A673 (cell line): ENCODE measurements at regions not wholly inside any gene's neighbourhood (a gene's known extent, or its start where the extent isn't known, plus 50 kb on each side); places are given as distances from the start of the nearest gene placed in this dataset.

Source experiments
- BruUV-seq: library from RNA; stranded (reverse); fragments of 400-500 nt; replicated peaks from 2 replicates; lab custom pipeline; 2021; lab: Mats Ljungman, UMichigan
- CTCF ChIA-PET: fragments of 300-600 bp; sonication (Branson Sonifier 250); formaldehyde crosslinking; loops from one replicate; lab custom pipeline; 2022; ENCODE audit warnings: antibody characterized with exemption; lab: Charles Lee
- POLR2A ChIA-PET: fragments of 300-600 bp; sonication (Branson Sonifier 250); formaldehyde crosslinking; loops from one replicate; lab custom pipeline; 2022; ENCODE audit warnings: antibody characterized with exemption; ENCODE audit not compliant: low non-redundant PET; lab: Charles Lee
- DNase-seq: peaks from one replicate; pipeline ENCODE4 v3.0.0-alpha.2; 2015; ENCODE audit warnings: low spot score
- H3K27ac ChIP-seq: fragments of 200-600 bp; sonication (generic); 2 replicates; pipeline ENCODE4 v1.5.1; 2016; ENCODE audit warnings: mixed run types, low read depth, mild to moderate bottlenecking, mixed read lengths, antibody characterized with exemption, low read length; ENCODE audit not compliant: poor library complexity, severe bottlenecking
- H3K27me3 ChIP-seq: fragments of 200-600 bp; sonication (generic); replicated peaks from 2 replicates; pipeline ENCODE4 v1.6.1; 2017; ENCODE audit warnings: mixed run types, low read depth, mild to moderate bottlenecking, mixed read lengths, antibody characterized with exemption, low read length; ENCODE audit not compliant: insufficient read depth, poor library complexity
- H3K36me3 ChIP-seq: fragments of 200-600 bp; sonication (generic); 2 replicates; pipeline ENCODE4 v1.6.1; 2016; ENCODE audit warnings: mixed run types, mild to moderate bottlenecking, mixed read lengths, antibody characterized with exemption, low read length; ENCODE audit not compliant: insufficient read depth, poor library complexity, severe bottlenecking
- H3K4me1 ChIP-seq: fragments of 200-600 bp; sonication (generic); 2 replicates; pipeline ENCODE4 v1.6.1; 2017; ENCODE audit warnings: mixed run types, mild to moderate bottlenecking, mixed read lengths, antibody characterized with exemption, low read length; ENCODE audit not compliant: insufficient read depth, poor library complexity, severe bottlenecking
- H3K4me3 ChIP-seq: fragments of 200-600 bp; sonication (generic); 2 replicates; pipeline ENCODE4 v1.5.1; 2016; ENCODE audit warnings: low read depth, mixed run types, mild to moderate bottlenecking, mixed read lengths, low read length; ENCODE audit not compliant: poor library complexity, severe bottlenecking
- H3K9me3 ChIP-seq: fragments of 200-600 bp; sonication (generic); 2 replicates; pipeline ENCODE4 v1.6.1; 2016; ENCODE audit warnings: mixed run types, low read depth, mild to moderate bottlenecking, mixed read lengths, antibody characterized with exemption, low read length; ENCODE audit not compliant: poor library complexity, severe bottlenecking
- CTCF ChIP-seq: fragments of 300-800, 200-600 bp; sonication (generic); conservative IDR thresholded peaks from 2 replicates; pipeline ENCODE4 v1.5.1; 2017; ENCODE audit warnings: low read depth, mild to moderate bottlenecking, antibody characterized with exemption, low read length, moderate library complexity, mixed read lengths
- EZH2 ChIP-seq: fragments of 200-600 bp; sonication (generic); IDR thresholded peaks from 2 replicates; pipeline ENCODE4 v1.6.1; 2017; ENCODE audit warnings: borderline replicate concordance, low read depth, mild to moderate bottlenecking, mixed read lengths, antibody characterized with exemption, low read length; ENCODE audit not compliant: poor library complexity, severe bottlenecking
- intact Hi-C: fragments of 100-400 bp; cut with micrococcal nuclease; formaldehyde crosslinking; loops from one replicate; pipeline ENCODE4 v1.10.0; 2022; ENCODE audit not compliant: unreplicated experiment

GRCh38 chr11:130692220-130692619 lies 224.1 kb downstream of the SNX19 start:
- no peak for DNase-seq
- no peaks in the 10 kb centered on the region for H3K4me1 ChIP-seq
- no TSS peak for BruUV-seq
- no peaks in the 10 kb centered on the region for H3K27me3 ChIP-seq
- intact Hi-C loops = no loop called here
- ChIA-PET CTCF (no interaction called here), POLR2A (no interaction called here)
- TF ChIP-seq EZH2 (no peak), CTCF (no peak)
- H3K9me3 ChIP-seq = no peaks in the 10 kb centered on the region
- no peak overlapping the region for H3K4me3 ChIP-seq
- no peaks in the 10 kb centered on the region for H3K36me3 ChIP-seq
- no peak overlapping the region for H3K27ac ChIP-seq

GRCh38 chr11:130693543-130693942 lies 222.7 kb downstream of the SNX19 start:
- ChIA-PET POLR2A (no interaction called here), CTCF (no interaction called here)
- no peaks in the 10 kb centered on the region for H3K4me1 ChIP-seq
- H3K4me3 ChIP-seq = no peak overlapping the region
- TF ChIP-seq CTCF (no peak), EZH2 (no peak)
- no TSS peak for BruUV-seq
- no peaks in the 10 kb centered on the region for H3K36me3 ChIP-seq
- no peak overlapping the region for H3K27ac ChIP-seq
- no peaks in the 10 kb centered on the region for H3K27me3 ChIP-seq
- no peak for DNase-seq
- intact Hi-C loops = no loop called here
- no peaks in the 10 kb centered on the region for H3K9me3 ChIP-seq

- intact Hi-C loops = no loop called here
- Histone ChIP-seq H3K9me3 (no peaks in the 10 kb centered on the region), H3K27ac (no peak overlapping the region), H3K4me3 (no peak overlapping the region), H3K36me3 (no peaks in the 10 kb centered on the region), H3K4me1 (no peaks in the 10 kb centered on the region), H3K27me3 (no peaks in the 10 kb centered on the region)
- ChIA-PET CTCF (no interaction called here), POLR2A (no interaction called here)
- DNase-seq = no peak
- no TSS peak for BruUV-seq
- TF ChIP-seq CTCF (no peak), EZH2 (no peak)
Measured at GRCh38 chr11:130694488-130695045, 221.7 kb downstream of the SNX19 start.
